ENCODE measurements at regions not wholly inside any gene's neighbourhood (a gene's known extent, or its start where the extent isn't known, plus 50 kb on each side); places are given as distances from the start of the nearest gene placed in this dataset.

- no peaks in the 10 kb centered on the region for H3K27me3 ChIP-seq (ENCODE audit: control insufficient read depth in 1 of 2, insufficient read depth in 2 of 2, low read length in 2 of 2)
- no peak overlapping the region for H3K9ac ChIP-seq (ENCODE audit: low read depth in 1 of 2, low read length in 2 of 2)
- H3K4me1 ChIP-seq (ENCODE audit: control insufficient read depth in 1 of 2, insufficient read depth in 2 of 2, low read length in 2 of 2), result peaks cover 0 to 10% of the 10 kb centered on the region in 2 donors
- H3K4me3 ChIP-seq (ENCODE audit: low read depth in 1 of 2, low read length in 2 of 2), result no peak overlapping the region
- no peaks in the 10 kb centered on the region for H3K36me3 ChIP-seq (ENCODE audit: control insufficient read depth in 1 of 2, insufficient read depth in 2 of 2, low read length in 2 of 2)
- no peak overlapping the region for H3K27ac ChIP-seq (ENCODE audit: low read depth, low read length)
- no peaks in the 10 kb centered on the region for H3K9me3 ChIP-seq (ENCODE audit: control insufficient read depth in 1 of 2, low read length in 2 of 2)
Measured at GRCh38 chr12:67792185-67792584, 143.6 kb downstream of the DYRK2 start.

- Histone ChIP-seq H3K27me3 (ENCODE audit: control insufficient read depth in 1 of 2, insufficient read depth in 2 of 2, low read length in 2 of 2) (no peaks in the 10 kb centered on the region), H3K27ac (ENCODE audit: low read depth, low read length) (no peak overlapping the region), H3K9me3 (ENCODE audit: control insufficient read depth in 1 of 2, low read length in 2 of 2) (no peaks in the 10 kb centered on the region), H3K4me3 (ENCODE audit: low read depth in 1 of 2, low read length in 2 of 2) (no peak overlapping the region), H3K36me3 (ENCODE audit: control insufficient read depth in 1 of 2, insufficient read depth in 2 of 2, low read length in 2 of 2) (no peaks in the 10 kb centered on the region), H3K4me1 (ENCODE audit: control insufficient read depth in 1 of 2, insufficient read depth in 2 of 2, low read length in 2 of 2) (peaks cover 0 to 10% of the 10 kb centered on the region in 2 donors), H3K9ac (ENCODE audit: low read depth in 1 of 2, low read length in 2 of 2) (no peak overlapping the region)
Measured at GRCh38 chr12:67794161-67794560, 145.6 kb downstream of the DYRK2 start.

DNA sequence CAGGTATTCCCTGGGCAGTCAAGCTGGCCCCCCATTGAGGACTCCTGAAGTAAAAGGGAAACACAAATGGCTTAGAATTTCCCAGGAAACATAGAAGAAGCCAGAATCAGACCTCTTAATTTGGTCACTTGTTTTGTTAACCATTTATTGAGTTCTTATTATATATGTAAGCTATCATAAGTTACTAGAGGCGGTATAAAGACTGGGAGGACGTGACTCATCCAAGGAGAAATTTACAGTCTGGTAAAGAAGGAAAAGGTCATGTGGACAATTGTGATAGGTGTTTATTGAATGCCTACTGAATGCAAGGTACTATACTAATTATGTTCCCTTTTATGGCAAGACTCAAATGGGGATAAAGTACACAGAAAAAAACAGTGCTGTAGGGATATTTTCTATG, 146.7 kb downstream of the DYRK2 start:
- H3K27ac ChIP-seq (ENCODE audit: low read depth, low read length), result no peak overlapping the region
- H3K9me3 ChIP-seq (ENCODE audit: control insufficient read depth in 1 of 2, low read length in 2 of 2), result no peaks in the 10 kb centered on the region
- no peak overlapping the region for H3K4me3 ChIP-seq (ENCODE audit: low read depth in 1 of 2, low read length in 2 of 2)
- H3K36me3 ChIP-seq (ENCODE audit: control insufficient read depth in 1 of 2, insufficient read depth in 2 of 2, low read length in 2 of 2), result no peaks in the 10 kb centered on the region
- H3K27me3 ChIP-seq (ENCODE audit: control insufficient read depth in 1 of 2, insufficient read depth in 2 of 2, low read length in 2 of 2), result no peaks in the 10 kb centered on the region
- H3K4me1 ChIP-seq (ENCODE audit: control insufficient read depth in 1 of 2, insufficient read depth in 2 of 2, low read length in 2 of 2), result peaks cover 0 to 10% of the 10 kb centered on the region in 2 donors
- no peak overlapping the region for H3K9ac ChIP-seq (ENCODE audit: low read depth in 1 of 2, low read length in 2 of 2)

GRCh38 chr12:67797185-67797741, 148.7 kb downstream of the DYRK2 start:
- H3K9me3 ChIP-seq (ENCODE audit: control insufficient read depth in 1 of 2, low read length in 2 of 2), result no peaks in the 10 kb centered on the region
- no peaks in the 10 kb centered on the region for H3K36me3 ChIP-seq (ENCODE audit: control insufficient read depth in 1 of 2, insufficient read depth in 2 of 2, low read length in 2 of 2)
- H3K4me3 ChIP-seq (ENCODE audit: low read depth in 1 of 2, low read length in 2 of 2), result no peak overlapping the region
- no peak overlapping the region for H3K27ac ChIP-seq (ENCODE audit: low read depth, low read length)
- no peak overlapping the region for H3K9ac ChIP-seq (ENCODE audit: low read depth in 1 of 2, low read length in 2 of 2)
- peaks cover 0 to 10% of the 10 kb centered on the region in 2 donors for H3K4me1 ChIP-seq (ENCODE audit: control insufficient read depth in 1 of 2, insufficient read depth in 2 of 2, low read length in 2 of 2)
- no peaks in the 10 kb centered on the region for H3K27me3 ChIP-seq (ENCODE audit: control insufficient read depth in 1 of 2, insufficient read depth in 2 of 2, low read length in 2 of 2)

- H3K27ac ChIP-seq (ENCODE audit: low read depth, low read length), result no peak overlapping the region
- no peaks in the 10 kb centered on the region for H3K9me3 ChIP-seq (ENCODE audit: control insufficient read depth in 1 of 2, low read length in 2 of 2)
- no peak overlapping the region for H3K4me3 ChIP-seq (ENCODE audit: low read depth in 1 of 2, low read length in 2 of 2)
- peaks cover 0 to 10% of the 10 kb centered on the region in 2 donors for H3K4me1 ChIP-seq (ENCODE audit: control insufficient read depth in 1 of 2, insufficient read depth in 2 of 2, low read length in 2 of 2)
- H3K36me3 ChIP-seq (ENCODE audit: control insufficient read depth in 1 of 2, insufficient read depth in 2 of 2, low read length in 2 of 2), result no peaks in the 10 kb centered on the region
- H3K9ac ChIP-seq (ENCODE audit: low read depth in 1 of 2, low read length in 2 of 2), result no peak overlapping the region
- H3K27me3 ChIP-seq (ENCODE audit: control insufficient read depth in 1 of 2, insufficient read depth in 2 of 2, low read length in 2 of 2), result no peaks in the 10 kb centered on the region
Measured at GRCh38 chr12:67797753-67798152, 149.2 kb downstream of the DYRK2 start.

DNA sequence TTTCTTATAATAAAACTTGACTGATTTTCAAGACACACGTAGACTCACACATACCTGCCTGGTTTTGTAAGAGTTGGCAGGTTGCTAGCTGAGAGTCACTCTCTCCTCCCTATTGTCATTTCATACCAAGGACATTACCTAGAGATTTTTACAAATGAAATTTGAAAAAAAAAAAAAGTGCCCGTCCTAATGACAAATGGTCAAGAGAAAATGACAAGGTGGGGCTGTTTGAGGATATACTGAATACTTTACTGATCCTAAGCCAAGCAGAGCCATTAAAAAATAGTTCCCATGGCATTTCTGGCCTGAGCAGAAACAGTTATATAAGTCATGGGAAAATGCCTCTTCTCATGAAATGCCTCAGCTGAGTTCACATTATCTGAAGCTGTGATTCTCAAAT, 150.2 kb downstream of the DYRK2 start:
- H3K4me1 ChIP-seq (ENCODE audit: control insufficient read depth in 1 of 2, insufficient read depth in 2 of 2, low read length in 2 of 2), result peaks cover 0 to 10% of the 10 kb centered on the region in 2 donors
- H3K9ac ChIP-seq (ENCODE audit: low read depth in 1 of 2, low read length in 2 of 2), result no peak overlapping the region
- no peaks in the 10 kb centered on the region for H3K27me3 ChIP-seq (ENCODE audit: control insufficient read depth in 1 of 2, insufficient read depth in 2 of 2, low read length in 2 of 2)
- H3K36me3 ChIP-seq (ENCODE audit: control insufficient read depth in 1 of 2, insufficient read depth in 2 of 2, low read length in 2 of 2), result no peaks in the 10 kb centered on the region
- no peak overlapping the region for H3K4me3 ChIP-seq (ENCODE audit: low read depth in 1 of 2, low read length in 2 of 2)
- H3K9me3 ChIP-seq (ENCODE audit: control insufficient read depth in 1 of 2, low read length in 2 of 2), result no peaks in the 10 kb centered on the region
- H3K27ac ChIP-seq (ENCODE audit: low read depth, low read length), result no peak overlapping the region

- H3K4me1 ChIP-seq (ENCODE audit: control insufficient read depth in 1 of 2, insufficient read depth in 2 of 2, low read length in 2 of 2), result no peaks in the 10 kb centered on the region
- H3K27ac ChIP-seq (ENCODE audit: low read depth, low read length), result no peak overlapping the region
- no peaks in the 10 kb centered on the region for H3K9me3 ChIP-seq (ENCODE audit: control insufficient read depth in 1 of 2, low read length in 2 of 2)
- H3K9ac ChIP-seq (ENCODE audit: low read depth in 1 of 2, low read length in 2 of 2), result no peak overlapping the region
- H3K4me3 ChIP-seq (ENCODE audit: low read depth in 1 of 2, low read length in 2 of 2), result no peak overlapping the region
- H3K36me3 ChIP-seq (ENCODE audit: control insufficient read depth in 1 of 2, insufficient read depth in 2 of 2, low read length in 2 of 2), result no peaks in the 10 kb centered on the region
- no peaks in the 10 kb centered on the region for H3K27me3 ChIP-seq (ENCODE audit: control insufficient read depth in 1 of 2, insufficient read depth in 2 of 2, low read length in 2 of 2)
Measured at GRCh38 chr12:67802731-67803130, 154.2 kb downstream of the DYRK2 start.

DNA sequence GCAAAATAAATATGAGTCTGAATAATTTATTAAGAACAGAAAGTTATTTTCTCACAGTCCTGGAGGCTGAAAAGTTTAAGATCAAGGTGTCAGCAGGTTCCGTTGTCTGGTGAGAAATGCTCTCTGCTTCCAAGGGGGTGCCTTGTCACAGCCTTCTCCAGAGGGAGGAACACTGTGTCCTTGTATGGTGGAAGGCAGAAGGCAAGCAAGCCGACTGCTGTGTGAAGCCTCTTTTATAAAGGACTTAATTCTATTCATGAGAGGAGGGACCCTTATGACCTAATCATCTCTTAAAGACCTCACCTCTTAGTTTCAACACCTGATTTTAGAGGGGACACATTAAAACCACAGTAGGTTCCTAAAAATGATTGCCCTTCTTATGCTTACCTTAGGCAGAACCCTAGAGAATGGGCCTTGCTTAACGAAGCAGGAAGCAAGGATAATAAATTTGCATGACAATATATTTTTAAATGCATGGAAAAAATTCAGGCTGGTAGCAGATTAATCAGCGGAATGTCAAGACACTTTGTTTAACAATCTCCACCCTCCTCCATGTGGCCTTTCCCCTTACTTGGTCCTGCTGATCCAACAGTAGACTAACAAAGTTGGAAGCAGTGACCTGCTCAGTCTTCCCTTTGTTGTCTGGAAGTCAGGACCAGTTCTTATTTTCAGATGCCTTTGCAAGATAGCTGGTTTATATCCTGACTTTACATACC, 154.9 kb downstream of the DYRK2 start:
- no peak overlapping the region for H3K9ac ChIP-seq (ENCODE audit: low read depth in 1 of 2, low read length in 2 of 2)
- no peak overlapping the region for H3K4me3 ChIP-seq (ENCODE audit: low read depth in 1 of 2, low read length in 2 of 2)
- H3K36me3 ChIP-seq (ENCODE audit: control insufficient read depth in 1 of 2, insufficient read depth in 2 of 2, low read length in 2 of 2), result no peaks in the 10 kb centered on the region
- no peak overlapping the region for H3K27ac ChIP-seq (ENCODE audit: low read depth, low read length)
- H3K9me3 ChIP-seq (ENCODE audit: control insufficient read depth in 1 of 2, low read length in 2 of 2), result no peaks in the 10 kb centered on the region
- no peaks in the 10 kb centered on the region for H3K27me3 ChIP-seq (ENCODE audit: control insufficient read depth in 1 of 2, insufficient read depth in 2 of 2, low read length in 2 of 2)
- no peaks in the 10 kb centered on the region for H3K4me1 ChIP-seq (ENCODE audit: control insufficient read depth in 1 of 2, insufficient read depth in 2 of 2, low read length in 2 of 2)

- Histone ChIP-seq H3K9me3 (ENCODE audit: control insufficient read depth in 1 of 2, low read length in 2 of 2) (no peaks in the 10 kb centered on the region), H3K9ac (ENCODE audit: low read depth in 1 of 2, low read length in 2 of 2) (no peak overlapping the region), H3K27ac (ENCODE audit: low read depth, low read length) (no peak overlapping the region), H3K27me3 (ENCODE audit: control insufficient read depth in 1 of 2, insufficient read depth in 2 of 2, low read length in 2 of 2) (no peaks in the 10 kb centered on the region), H3K36me3 (ENCODE audit: control insufficient read depth in 1 of 2, insufficient read depth in 2 of 2, low read length in 2 of 2) (no peaks in the 10 kb centered on the region), H3K4me3 (ENCODE audit: low read depth in 1 of 2, low read length in 2 of 2) (no peak overlapping the region), H3K4me1 (ENCODE audit: control insufficient read depth in 1 of 2, insufficient read depth in 2 of 2, low read length in 2 of 2) (no peaks in the 10 kb centered on the region)
Measured at GRCh38 chr12:67804168-67804567, 155.6 kb downstream of the DYRK2 start.

- no peak overlapping the region for H3K27ac ChIP-seq (ENCODE audit: low read depth, low read length)
- H3K9me3 ChIP-seq (ENCODE audit: control insufficient read depth in 1 of 2, low read length in 2 of 2), result no peaks in the 10 kb centered on the region
- H3K4me1 ChIP-seq (ENCODE audit: control insufficient read depth in 1 of 2, insufficient read depth in 2 of 2, low read length in 2 of 2), result no peaks in the 10 kb centered on the region
- no peaks in the 10 kb centered on the region for H3K36me3 ChIP-seq (ENCODE audit: control insufficient read depth in 1 of 2, insufficient read depth in 2 of 2, low read length in 2 of 2)
- H3K27me3 ChIP-seq (ENCODE audit: control insufficient read depth in 1 of 2, insufficient read depth in 2 of 2, low read length in 2 of 2), result no peaks in the 10 kb centered on the region
- no peak overlapping the region for H3K4me3 ChIP-seq (ENCODE audit: low read depth in 1 of 2, low read length in 2 of 2)
- no peak overlapping the region for H3K9ac ChIP-seq (ENCODE audit: low read depth in 1 of 2, low read length in 2 of 2)
Measured at GRCh38 chr12:67807814-67808213, 159.3 kb downstream of the DYRK2 start.

All from duodenal mucosa (tissue), 2 donors.